ENCODE measurements at regions not wholly inside any gene's neighbourhood (a gene's known extent, or its start where the extent isn't known, plus 50 kb on each side); places are given as distances from the start of the nearest gene placed in this dataset.

DNA sequence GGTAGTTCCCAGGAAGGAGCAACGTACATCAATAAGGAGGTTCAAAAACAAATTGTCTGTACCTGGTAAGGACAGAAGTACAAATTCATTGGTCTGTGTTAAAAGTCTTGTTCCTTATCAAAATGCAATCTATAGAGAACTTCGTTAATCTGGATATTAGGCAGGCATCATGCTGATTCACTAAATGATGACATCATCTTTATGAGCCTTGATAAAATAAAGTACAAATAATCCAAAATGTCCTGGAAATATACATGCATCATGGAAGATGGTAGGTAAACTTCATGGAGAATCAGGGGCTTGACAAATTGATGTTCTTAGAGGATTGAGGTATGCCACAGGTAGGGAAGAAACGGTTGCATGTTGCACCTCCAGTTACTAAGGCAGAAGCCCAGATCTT is 433.9 kb downstream of the TRIML1 start:
- CTCF ChIA-PET = no interaction called here
- BruUV-seq (replicated peaks) = no TSS peak
- POLR2A ChIA-PET = no interaction called here

DNA sequence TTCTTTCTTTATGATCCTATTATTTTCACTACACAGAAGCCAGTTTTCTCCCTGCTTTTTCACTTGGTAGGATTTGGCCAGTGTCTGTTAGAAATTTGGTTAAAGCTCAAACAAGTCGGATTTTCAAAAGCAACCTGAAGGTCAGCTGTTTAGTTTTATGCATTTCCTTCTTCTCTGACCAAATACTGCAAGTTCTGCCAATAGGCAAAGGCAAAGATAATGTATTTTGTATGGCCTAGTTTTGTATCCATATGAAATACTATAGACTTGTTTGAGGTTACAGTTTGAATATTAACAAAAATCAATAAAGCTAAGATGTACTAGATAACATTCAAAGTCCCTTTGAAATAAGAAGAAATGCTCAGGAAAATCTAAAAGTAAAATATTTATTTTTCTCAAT is 439.4 kb downstream of the TRIML1 start:
- CTCF ChIA-PET = no interaction called here

More for the DNA sequence above, 433.9 kb downstream of the TRIML1 start:
- H4K20me1 ChIP-seq (ENCODE audit: insufficient read depth) = no peaks in the 10 kb centered on the region
- no peaks in the 10 kb centered on the region; the same call in 1 of the 2 replicates for H3K9me2 ChIP-seq (ENCODE audit: insufficient read depth)
- H3K4me1 ChIP-seq (ENCODE audit: control insufficient read depth in 1 of 2, insufficient read depth in 2 of 2, low read length in 2 of 2) = no peaks in the 10 kb centered on the region
- H3K4me2 ChIP-seq (ENCODE audit: low read length) = no peak overlapping the region
- no peaks in the 10 kb centered on the region for H3K36me3 ChIP-seq (ENCODE audit: control insufficient read depth in 1 of 2, insufficient read depth in 2 of 2, low read length in 2 of 2)
- no peak overlapping the region for H2AFZ ChIP-seq (ENCODE audit: low read depth, low read length, poor library complexity, severe bottlenecking)
- no peaks in the 10 kb centered on the region for H3K79me2 ChIP-seq (ENCODE audit: insufficient read depth, low read length)
- DNase-seq (ENCODE audit: low read depth, low spot score) (no peak), ATAC-seq (no peak)
- H3K27me3 ChIP-seq (ENCODE audit: insufficient read depth, low read length) = no peaks in the 10 kb centered on the region
- no peaks in the 10 kb centered on the region for H3K9me3 ChIP-seq (ENCODE audit: control insufficient read depth in 1 of 2, insufficient read depth in 1 of 2, low read depth in 1 of 2, low read length in 2 of 2)
- H3K4me3 ChIP-seq (replicated peaks in 1 of 2; ENCODE audit: low read depth in 1 of 2, low read length in 2 of 2) = no peak overlapping the region
- intact Hi-C loops (cut with micrococcal nuclease) = no loop called here
- TF ChIP-seq FOSL1 (IDR thresholded peaks at IDR 0.05; ENCODE audit: low read depth) (no peak), POLR2A (IDR thresholded peaks at IDR 0.05; ENCODE audit: borderline replicate concordance, extremely low read depth, insufficient read depth, insufficient read length) (no peak), SP1 (IDR thresholded peaks at IDR 0.05; ENCODE audit: low read depth) (no peak)
- TF ChIP-seq, protein P1, sequence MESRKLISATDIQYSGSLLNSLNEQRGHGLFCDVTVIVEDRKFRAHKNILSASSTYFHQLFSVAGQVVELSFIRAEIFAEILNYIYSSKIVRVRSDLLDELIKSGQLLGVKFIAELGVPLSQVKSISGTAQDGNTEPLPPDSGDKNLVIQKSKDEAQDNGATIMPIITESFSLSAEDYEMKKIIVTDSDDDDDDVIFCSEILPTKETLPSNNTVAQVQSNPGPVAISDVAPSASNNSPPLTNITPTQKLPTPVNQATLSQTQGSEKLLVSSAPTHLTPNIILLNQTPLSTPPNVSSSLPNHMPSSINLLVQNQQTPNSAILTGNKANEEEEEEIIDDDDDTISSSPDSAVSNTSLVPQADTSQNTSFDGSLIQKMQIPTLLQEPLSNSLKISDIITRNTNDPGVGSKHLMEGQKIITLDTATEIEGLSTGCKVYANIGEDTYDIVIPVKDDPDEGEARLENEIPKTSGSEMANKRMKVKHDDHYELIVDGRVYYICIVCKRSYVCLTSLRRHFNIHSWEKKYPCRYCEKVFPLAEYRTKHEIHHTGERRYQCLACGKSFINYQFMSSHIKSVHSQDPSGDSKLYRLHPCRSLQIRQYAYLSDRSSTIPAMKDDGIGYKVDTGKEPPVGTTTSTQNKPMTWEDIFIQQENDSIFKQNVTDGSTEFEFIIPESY (IDR thresholded peaks at IDR 0.05; ENCODE audit: extremely low read depth, insufficient replicate concordance, low read length) = no peak
- H3K9ac ChIP-seq (ENCODE audit: low read length) = no peak overlapping the region
- H3K27ac ChIP-seq (ENCODE audit: low read depth, low read length) = no peak overlapping the region
- RAD21 ChIA-PET (ENCODE audit: low non-redundant PET in 1 of 2, low total read pairs in 2 of 2, uncharacterized antibody in 2 of 2, unreplicated experiment in 2 of 2) = no interaction called here

More for the DNA sequence above, 439.4 kb downstream of the TRIML1 start:
- Histone ChIP-seq H3K27ac (ENCODE audit: low read depth, low read length) (no peak overlapping the region), H3K27me3 (ENCODE audit: insufficient read depth, low read length) (no peaks in the 10 kb centered on the region), H3K4me1 (ENCODE audit: control insufficient read depth in 1 of 2, insufficient read depth in 2 of 2, low read length in 2 of 2) (no peaks in the 10 kb centered on the region), H3K9ac (ENCODE audit: low read length) (no peak overlapping the region), H3K9me2 (ENCODE audit: insufficient read depth) (no peaks in the 10 kb centered on the region; the same call in 1 of the 2 replicates), H2AFZ (ENCODE audit: low read depth, low read length, poor library complexity, severe bottlenecking) (no peak overlapping the region), H3K36me3 (ENCODE audit: control insufficient read depth in 1 of 2, insufficient read depth in 2 of 2, low read length in 2 of 2) (no peaks in the 10 kb centered on the region), H3K79me2 (ENCODE audit: insufficient read depth, low read length) (no peaks in the 10 kb centered on the region), H3K4me3 (replicated peaks in 1 of 2; ENCODE audit: low read depth in 1 of 2, low read length in 2 of 2) (no peak overlapping the region), H4K20me1 (ENCODE audit: insufficient read depth) (no peaks in the 10 kb centered on the region), H3K9me3 (ENCODE audit: control insufficient read depth in 1 of 2, insufficient read depth in 1 of 2, low read depth in 1 of 2, low read length in 2 of 2) (no peaks in the 10 kb centered on the region), H3K4me2 (ENCODE audit: low read length) (no peak overlapping the region)
- DNase-seq (ENCODE audit: low read depth, low spot score) = no peak
- ATAC-seq = no peak
- intact Hi-C loops (cut with micrococcal nuclease) = no loop called here
- TF ChIP-seq CBX3 (IDR thresholded peaks at IDR 0.05; ENCODE audit: low read depth) (no peak), JUND (IDR thresholded peaks at IDR 0.05) (no peak)
- TF ChIP-seq, protein P2, sequence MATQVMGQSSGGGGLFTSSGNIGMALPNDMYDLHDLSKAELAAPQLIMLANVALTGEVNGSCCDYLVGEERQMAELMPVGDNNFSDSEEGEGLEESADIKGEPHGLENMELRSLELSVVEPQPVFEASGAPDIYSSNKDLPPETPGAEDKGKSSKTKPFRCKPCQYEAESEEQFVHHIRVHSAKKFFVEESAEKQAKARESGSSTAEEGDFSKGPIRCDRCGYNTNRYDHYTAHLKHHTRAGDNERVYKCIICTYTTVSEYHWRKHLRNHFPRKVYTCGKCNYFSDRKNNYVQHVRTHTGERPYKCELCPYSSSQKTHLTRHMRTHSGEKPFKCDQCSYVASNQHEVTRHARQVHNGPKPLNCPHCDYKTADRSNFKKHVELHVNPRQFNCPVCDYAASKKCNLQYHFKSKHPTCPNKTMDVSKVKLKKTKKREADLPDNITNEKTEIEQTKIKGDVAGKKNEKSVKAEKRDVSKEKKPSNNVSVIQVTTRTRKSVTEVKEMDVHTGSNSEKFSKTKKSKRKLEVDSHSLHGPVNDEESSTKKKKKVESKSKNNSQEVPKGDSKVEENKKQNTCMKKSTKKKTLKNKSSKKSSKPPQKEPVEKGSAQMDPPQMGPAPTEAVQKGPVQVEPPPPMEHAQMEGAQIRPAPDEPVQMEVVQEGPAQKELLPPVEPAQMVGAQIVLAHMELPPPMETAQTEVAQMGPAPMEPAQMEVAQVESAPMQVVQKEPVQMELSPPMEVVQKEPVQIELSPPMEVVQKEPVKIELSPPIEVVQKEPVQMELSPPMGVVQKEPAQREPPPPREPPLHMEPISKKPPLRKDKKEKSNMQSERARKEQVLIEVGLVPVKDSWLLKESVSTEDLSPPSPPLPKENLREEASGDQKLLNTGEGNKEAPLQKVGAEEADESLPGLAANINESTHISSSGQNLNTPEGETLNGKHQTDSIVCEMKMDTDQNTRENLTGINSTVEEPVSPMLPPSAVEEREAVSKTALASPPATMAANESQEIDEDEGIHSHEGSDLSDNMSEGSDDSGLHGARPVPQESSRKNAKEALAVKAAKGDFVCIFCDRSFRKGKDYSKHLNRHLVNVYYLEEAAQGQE (IDR thresholded peaks at IDR 0.05; ENCODE audit: low read depth) = no peak
- no TSS peak for BruUV-seq (replicated peaks)
- ChIA-PET POLR2A (no interaction called here), RAD21 (ENCODE audit: low non-redundant PET in 1 of 2, low total read pairs in 2 of 2, uncharacterized antibody in 2 of 2, unreplicated experiment in 2 of 2) (no interaction called here)
